Right ventricle myocardium inferior (tissue), 1 donor: ENCODE measurements at regions not wholly inside any gene's neighbourhood (a gene's known extent, or its start where the extent isn't known, plus 50 kb on each side); places are given as distances from the start of the nearest gene placed in this dataset.

Source experiments
- ATAC-seq: fragments of 200-7000 bp; cut with Tn5 transposase; one replicate; pipeline ENCODE4 v1.9.1; 2020; ENCODE audit warnings: mild to moderate bottlenecking, moderate library complexity
- DNase-seq: peaks from one replicate; pipeline ENCODE4 v3.0.0; 2021; ENCODE audit errors: missing footprints
- intact Hi-C: fragments of 100-400 bp; cut with DNase I; formaldehyde crosslinking; loops from one replicate; pipeline ENCODE4 v1.11.0; 2022
- donor health status: DM: no; HTN: yes; CAD: no; lungs with severe emphysema.

DNA sequence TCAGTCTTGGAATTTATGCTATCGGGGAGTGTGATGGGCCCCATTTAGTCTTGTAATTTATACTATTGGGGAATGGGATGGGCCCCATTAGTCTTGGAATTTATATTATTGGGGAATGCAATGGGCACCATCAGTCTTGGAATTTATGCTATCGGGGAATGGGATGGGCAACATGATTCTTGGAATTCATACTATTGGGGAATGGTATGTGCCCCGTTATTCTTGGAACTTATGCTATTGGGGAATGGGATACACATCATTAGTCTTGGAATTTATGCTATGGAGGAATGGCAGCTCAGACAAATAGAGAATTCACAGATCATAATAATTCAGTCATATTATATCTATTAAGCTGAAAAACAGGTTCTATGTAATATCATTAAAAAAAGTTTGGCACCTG lies 300.3 kb downstream of the SMOC2 start:
- intact Hi-C loops = no loop called here
- ATAC-seq = no peak
- DNase-seq = no peak

DNA sequence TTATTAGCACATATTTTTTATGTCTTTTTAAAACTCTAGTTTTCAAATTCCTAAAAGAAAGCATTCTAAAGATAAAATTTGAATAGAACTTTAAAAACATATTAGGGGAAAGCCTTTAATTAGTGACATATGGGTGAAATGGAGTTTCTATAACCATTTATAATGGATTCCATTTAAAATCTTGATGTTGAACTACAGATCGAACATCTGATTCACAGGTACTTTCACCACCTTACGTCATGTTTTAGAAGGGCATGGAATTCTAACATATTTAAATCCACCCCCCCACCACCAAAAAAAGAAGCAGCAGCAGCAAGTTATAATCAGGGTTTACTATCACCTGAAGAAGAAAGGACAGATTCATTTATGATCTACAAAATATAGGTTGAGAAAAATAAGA lies 298.4 kb downstream of the SMOC2 start:
- DNase-seq (no peak), ATAC-seq (no peak)
- intact Hi-C loops = no loop called here

DNA sequence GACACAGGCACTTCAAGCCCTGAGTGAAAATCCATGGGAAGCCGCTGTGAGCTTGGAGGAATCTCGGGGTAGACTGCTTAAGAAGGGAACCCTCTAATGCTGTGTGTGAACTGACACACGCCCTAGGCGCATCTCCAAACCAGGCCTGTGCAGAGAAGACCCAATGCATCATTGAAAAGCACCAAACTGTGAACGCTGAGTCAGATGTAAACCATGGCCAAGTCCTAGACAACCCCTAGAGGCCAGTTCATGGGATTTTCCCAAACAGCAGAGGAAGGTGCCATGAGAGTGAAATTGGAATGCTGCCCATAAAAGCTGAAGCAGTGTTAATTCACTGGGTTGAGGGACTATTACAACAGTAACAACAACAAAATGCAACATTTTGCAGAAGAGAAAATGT lies 296.5 kb downstream of the SMOC2 start:
- intact Hi-C loops = no loop called here
- DNase-seq (no peak), ATAC-seq (no peak)

DNA sequence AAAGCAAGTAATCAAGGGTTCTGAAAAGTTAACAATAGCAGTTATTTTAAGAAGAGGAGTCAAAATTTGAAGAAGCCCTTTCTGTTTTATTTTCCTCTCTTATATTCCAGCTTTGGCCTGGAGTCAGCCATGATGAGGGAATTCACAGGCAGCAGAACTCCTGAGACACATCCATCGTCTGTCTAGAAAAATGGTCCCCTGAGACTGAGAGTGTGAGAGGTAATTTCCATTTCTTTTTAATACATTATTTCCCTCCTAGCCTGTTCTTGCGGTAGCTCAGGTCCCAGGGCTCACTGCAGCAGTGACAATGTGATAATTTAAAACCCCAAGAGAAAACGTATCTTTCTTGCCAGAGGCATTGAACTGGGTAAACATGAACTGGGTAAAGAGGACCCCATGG lies 296.0 kb downstream of the SMOC2 start:
- ATAC-seq (no peak), DNase-seq (no peak)
- intact Hi-C loops = no loop called here

DNA sequence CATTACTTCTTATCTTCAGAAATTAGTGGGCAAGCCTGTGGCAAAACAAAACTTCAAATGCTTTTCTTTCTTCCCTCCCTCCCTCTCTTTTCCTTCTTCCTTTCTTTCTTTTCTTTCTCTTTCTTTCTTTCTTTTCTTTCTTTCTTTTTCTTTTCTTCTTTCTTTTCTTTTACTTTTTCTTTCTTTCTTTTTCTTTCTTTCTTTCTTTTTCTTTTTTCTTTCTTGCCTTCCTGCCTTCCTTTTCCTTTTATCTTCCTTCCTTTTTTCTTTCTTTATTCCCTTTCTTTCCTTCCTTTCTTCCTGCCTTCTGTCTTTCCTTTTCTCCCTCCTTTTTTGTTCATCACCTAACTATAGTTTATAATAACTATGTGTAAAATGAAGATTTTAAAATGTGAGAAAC lies 295.1 kb downstream of the SMOC2 start:
- DNase-seq = no peak
- ATAC-seq = no peak
- intact Hi-C loops = no loop called here

DNA sequence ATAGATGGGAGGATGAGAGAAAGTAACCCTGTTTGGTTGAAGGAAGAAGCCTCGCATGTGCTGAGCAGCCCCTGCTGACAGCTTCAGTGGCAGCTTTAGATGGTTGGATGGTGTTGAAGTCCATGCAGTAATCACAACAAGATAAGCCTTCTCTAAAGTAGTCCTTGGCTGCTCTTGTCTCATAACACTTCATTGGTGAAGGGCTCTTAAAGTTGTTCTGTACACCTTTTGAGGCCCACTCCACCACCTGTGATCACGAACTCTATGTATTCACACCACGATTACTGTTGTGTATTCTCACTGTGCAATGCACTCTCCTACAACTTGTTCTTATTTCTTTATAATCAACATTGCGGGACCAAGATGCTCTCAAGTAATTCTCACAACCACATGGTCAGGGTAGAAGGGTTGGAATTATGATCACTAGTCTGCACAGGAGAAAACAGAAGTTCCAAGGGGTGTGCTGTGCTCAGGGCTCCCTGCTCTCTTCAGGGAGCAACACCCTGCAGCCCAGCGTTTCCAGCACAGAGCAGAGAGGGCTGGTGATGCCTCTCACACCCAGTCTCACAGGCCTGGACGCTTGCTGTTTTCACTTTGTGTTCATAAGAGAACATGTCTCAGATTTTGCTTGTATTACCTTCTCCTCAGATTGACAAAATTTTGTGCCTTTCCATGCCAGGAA lies 294.4 kb downstream of the SMOC2 start:
- no peak for DNase-seq
- ATAC-seq = no peak
- intact Hi-C loops = no loop called here

DNA sequence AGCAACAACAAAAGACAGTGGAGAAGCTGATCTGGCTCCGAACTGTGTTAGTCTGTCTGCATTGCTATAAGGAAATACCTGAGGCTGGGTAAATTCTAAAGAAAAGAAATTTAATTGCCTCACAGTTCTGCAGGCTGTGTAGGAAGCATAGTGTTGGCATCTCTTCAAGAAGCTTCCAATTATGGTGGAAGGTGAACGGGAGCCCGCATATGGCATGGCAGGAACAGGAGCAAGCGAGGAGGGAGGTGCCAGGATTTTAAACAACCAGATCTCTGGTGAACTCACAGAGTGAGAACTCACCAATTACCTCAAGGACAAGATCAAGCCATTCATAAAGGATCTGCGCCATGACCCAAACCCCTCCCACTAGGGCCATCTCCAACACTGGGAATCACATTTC lies 293.5 kb downstream of the SMOC2 start:
- intact Hi-C loops = no loop called here
- ATAC-seq (peak; percentile 48), DNase-seq (no peak)

DNA sequence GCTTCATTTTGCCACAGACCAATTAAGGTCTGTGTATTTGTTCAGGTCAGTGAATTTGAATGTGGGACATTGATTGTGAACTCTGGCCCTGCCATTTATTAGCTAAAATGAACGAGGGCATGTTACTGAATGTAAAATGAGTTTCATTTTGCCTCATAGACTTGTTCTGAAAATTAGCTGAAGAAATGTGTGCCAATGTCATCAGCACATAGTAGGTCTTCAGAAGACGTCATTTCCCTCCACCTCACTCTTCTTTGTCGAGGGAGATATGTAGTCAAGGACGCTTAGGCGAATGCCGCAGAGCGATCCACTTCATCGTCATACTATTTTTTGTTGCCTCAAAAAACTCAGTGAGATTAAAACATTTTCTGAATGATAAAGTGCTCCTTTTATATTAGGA lies 291.7 kb downstream of the SMOC2 start:
- ATAC-seq = no peak
- intact Hi-C loops = no loop called here
- DNase-seq = no peak

DNA sequence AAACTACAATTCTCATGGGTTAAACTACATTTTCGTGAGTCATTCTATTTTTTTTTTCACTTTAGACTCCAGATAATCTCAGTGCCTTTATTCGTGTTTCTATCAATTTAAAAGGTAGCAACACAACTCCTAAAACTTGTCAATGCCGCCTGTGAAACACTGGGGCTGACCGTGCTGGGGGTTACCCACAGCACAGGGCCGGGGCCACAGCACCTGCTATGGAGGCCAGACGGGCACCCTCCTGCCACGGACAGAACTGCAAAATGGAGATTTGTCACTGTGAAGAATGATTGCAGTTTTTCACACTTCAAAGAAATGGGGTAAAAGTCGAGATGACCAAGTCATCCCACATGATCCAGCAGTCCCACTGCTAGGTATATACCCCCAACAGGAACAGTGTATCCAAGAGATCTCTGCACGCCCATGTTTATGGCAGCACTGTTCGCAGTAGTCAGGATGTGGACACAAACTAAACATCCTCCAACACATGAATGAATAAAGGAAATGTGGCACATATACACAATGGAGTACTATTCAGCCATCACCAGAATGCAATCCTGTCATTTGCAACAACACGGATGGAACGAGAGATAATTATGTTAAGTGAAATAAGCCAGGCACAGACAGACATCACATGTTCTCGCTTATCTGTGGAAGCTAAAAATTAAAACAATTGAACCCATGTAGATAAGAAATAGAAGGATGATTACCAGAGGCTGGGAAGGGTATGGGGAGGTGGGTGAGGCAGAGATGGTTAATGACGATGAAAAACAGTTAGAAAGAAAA lies 290.1 kb downstream of the SMOC2 start:
- no peak for ATAC-seq
- intact Hi-C loops = no loop called here
- DNase-seq = no peak

DNA sequence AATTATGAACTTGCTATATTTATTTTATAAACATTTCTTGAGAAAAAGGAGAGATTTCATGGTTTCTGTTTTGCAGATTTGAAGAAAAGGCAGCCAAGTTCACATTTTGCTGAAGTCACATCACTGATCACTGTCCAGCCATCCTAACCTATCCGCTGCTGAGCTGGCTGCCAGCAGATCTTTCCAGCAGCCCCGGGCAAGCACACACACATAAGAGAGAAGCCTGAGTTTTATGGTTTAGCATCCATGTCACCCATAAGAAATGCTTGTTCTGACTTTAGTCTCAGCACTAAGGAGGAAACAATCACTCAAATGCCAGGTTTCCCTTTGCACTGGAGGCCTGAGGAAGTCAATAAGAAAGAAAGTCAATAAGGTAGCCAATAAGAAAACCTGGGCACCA lies 287.1 kb downstream of the SMOC2 start:
- intact Hi-C loops = no loop called here
- no peak for ATAC-seq
- no peak for DNase-seq

DNA sequence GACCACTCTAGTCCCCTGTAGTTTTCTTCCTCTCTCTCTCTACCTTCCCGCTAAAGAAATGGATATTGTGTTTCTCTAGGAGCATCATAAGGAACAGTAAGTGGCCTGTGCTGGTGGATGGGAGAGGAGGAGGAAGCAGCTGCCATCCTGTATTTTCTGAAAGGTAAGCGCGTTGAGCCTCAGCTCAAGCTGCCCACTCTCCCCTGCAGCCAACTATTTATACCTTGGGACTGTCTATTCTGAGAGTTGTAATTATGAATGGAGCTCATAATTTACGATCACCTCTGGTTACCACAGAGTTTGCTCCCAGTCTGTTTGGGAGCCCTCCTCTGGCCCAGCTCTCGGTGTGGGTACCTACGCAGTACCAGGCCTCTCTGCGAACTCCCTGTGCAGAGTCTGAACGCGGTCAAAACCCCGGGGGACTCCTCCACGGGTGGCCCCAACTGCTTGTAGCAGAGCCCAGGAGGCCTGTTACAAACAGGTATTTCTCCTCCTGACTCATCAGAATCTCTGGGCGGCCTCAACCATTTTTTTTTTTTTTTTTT lies 285.4 kb downstream of the SMOC2 start:
- intact Hi-C loops = no loop called here
- DNase-seq (no peak), ATAC-seq (no peak)

DNA sequence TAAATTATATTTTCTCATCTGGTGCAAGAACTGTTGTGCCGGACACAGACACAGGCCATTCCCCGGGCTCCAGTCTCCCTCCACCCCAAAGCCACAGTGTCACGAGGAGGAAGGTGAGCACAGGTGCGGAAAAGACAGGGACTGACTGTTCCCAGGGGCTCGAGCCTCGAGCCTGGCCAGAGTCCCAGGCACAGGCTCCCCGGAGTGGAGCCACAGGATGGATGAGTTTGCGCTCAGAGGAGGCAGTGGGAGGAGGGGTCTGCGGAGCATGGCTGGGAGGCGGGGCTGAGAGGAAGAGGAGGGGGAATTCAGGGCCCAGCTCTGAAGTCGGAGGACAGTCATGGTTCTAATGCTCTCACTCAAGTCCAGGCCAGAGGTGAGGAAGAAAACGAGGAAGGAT lies 284.8 kb downstream of the SMOC2 start:
- ATAC-seq (no peak), DNase-seq (no peak)
- intact Hi-C loops = no loop called here

DNA sequence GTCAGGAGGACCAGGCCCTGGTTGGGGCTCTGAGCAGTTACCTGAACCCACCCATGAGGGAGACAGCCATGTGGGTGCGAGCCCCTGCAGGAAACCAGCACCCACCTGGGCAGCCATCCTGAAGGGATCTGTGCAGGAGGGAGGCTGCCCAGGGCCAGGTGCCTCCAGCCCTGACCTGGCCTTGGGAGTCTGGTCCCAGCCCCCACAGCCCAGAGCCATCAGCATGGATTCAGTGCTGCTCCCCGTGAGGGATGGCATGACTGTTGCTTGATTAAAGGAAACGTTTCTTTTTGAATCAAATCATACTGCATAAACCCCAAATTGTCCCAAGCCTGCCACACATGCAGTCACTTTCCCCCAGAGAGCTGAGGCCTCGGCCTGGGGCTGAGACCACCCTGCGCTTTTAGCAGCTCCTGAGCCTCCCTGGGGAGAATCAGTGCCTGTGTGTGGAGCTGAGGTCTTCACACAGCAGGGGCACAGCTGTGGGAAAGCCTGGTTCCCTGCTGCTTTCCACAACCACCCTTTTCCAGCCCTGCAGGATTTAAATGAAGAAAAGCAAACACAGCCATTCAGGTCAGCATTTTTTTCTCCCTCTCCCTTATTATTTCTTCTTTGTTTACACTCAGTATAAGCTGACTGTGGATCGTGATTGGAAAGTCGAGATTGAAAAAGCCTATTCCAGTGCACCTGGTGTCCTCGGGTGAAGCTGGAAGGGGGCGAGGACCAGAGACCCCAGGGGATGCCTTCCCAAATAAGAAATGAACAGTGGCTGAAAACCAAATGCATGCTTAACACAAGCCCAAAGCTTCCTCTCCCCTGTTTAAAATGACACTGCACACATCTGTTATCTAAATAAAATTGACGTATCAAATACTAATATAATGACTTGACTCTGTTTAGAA lies 283.9 kb downstream of the SMOC2 start:
- intact Hi-C loops = no loop called here
- DNase-seq = no peak
- ATAC-seq = no peak

DNA sequence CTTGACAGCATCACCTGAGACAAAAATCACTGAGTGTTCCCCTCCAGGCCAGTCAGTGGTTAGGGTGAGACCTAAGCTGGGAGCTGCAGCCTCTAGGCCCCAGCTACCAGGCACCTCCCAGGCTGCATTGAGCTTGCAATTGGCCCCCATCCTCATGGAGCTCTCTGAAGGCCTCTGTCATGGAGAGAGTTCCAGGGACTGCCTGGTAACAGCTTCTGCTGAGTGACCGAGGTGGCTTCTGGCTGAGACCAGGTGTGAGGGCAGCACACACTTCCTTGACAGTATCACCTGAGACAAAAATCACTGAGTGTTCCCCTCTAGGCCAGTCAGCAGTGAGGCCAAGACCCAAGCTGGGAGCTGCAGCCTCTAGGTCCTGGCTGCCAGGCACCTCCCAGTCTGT lies 283.0 kb downstream of the SMOC2 start:
- no peak for DNase-seq
- no peak for ATAC-seq
- intact Hi-C loops = no loop called here

DNA sequence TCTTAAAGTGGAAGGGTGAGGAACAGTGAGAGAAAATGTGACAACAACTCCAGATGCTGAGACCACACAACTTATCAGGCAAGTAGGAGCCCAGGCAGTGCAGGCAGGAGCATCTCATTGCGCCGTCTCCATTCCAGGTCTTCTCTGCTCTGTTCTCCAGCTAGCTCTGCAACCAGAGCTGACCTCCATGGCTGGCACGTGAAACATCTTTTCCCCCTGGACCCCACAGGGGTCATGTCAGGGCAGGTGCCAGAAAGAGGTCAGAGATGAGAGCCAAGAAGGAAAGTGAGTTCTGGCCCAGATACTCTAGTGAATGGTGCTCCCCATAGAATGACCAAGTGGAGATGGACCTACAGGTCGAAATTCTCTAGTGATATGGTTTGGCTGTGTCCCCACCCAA lies 281.4 kb downstream of the SMOC2 start:
- intact Hi-C loops = no loop called here
- no peak for ATAC-seq
- no peak for DNase-seq

DNA sequence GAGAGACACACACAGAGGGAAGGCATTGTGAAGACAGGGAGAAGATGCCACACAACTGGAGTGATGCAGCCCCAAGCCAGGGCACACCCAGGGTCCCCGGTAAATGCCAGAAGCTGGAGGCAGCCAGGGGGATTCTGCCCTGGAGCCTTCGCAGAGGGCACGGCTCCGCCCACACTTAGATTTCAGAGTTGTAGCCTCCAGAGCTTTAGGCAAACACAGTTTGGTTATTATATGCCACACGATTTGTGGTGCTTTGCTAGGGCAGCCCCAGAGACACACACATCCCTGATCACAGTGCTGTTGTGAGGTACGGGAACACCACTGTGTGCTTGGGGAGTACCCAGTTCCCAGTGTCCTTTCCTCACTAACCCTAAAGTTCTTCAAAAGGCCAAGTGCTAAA lies 280.6 kb downstream of the SMOC2 start:
- no peak for DNase-seq
- intact Hi-C loops = no loop called here
- ATAC-seq = no peak

DNA sequence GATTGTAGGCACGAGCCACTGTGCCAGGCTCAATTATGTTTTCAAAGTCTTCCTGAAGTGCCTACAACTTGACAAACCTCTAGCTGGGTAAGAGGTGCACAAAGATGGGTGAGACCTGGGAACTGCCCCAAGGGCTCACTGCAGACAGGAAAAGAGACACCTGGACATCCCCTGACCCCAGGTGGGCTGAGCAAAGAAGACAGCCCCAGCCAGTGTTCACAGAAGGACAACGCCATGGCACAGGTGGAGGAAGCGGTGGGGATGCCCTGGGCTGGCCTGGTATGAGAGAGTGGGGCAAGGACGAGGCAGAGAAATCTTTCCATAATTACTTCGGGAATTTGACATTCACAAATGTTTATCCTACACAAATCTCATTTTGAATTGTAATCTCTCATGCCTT lies 278.9 kb downstream of the SMOC2 start:
- intact Hi-C loops = no loop called here
- ATAC-seq (no peak), DNase-seq (no peak)

DNA sequence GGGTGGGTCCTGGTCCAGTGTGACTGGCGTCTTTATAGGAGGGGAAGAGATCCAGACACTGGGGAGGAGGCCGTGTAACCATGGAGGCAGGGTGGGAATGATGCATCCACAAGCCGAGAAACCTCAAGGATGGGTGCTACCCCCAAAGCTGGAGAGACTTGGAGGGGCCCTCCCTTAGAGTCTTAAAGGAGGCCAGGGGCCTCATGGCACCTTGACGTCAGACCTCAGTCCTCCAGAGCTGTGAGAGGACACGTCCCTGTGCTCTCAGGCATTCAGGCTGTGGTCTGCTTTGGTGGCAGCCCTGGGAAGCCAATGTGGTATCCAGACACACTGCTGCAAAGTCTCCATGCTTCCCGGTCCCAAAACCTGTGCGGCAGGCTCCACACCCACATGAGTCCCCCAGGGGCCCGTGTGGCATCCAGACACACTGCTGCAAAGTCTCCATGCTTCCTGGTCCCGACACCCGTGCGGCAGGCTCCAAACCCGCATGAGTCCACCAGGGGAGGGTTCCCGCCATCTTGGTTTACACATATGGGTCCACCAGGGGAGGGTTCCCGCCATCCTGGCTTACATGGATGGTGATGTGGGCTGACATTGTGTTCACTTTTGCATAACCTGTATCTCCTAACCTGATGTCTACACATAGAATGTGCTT lies 278.0 kb downstream of the SMOC2 start:
- intact Hi-C loops = no loop called here
- ATAC-seq (no peak), DNase-seq (no peak)
